Mesenchymal stem cell (in vitro differentiated cells and primary cell): ENCODE measurements at regions not wholly inside any gene's neighbourhood (a gene's known extent, or its start where the extent isn't known, plus 50 kb on each side); places are given as distances from the start of the nearest gene placed in this dataset.

Source experiments
- DNase-seq: peaks from one replicate; pipeline ENCODE4 v3.0.0-alpha.2; 2013
- H2AFZ ChIP-seq: one replicate; pipeline ENCODE4 v1.6.1; 2013; ENCODE audit warnings: low read depth, mild to moderate bottlenecking, control low read depth, inconsistent platforms, low read length, moderate library complexity
- H2AK5ac ChIP-seq: 2 replicates; pipeline ENCODE4 v1.6.1; 2013; ENCODE audit warnings: low read length, moderate library complexity, mild to moderate bottlenecking, inconsistent platforms; ENCODE audit not compliant: severe bottlenecking
- H2BK120ac ChIP-seq: one replicate; pipeline ENCODE4 v1.6.1; 2013; ENCODE audit warnings: low read depth, mild to moderate bottlenecking, inconsistent platforms, low read length, moderate library complexity
- H2BK12ac ChIP-seq, 2 experiments: one replicate each; pipeline ENCODE4 v1.6.1; 2013; ENCODE audit warnings: inconsistent platforms in 2 of 2, low read length in 2 of 2, mild to moderate bottlenecking in 2 of 2, moderate library complexity in 2 of 2, control low read depth in 1 of 2
- H2BK15ac ChIP-seq: one replicate; pipeline ENCODE4 v1.6.1; 2013; ENCODE audit warnings: mild to moderate bottlenecking, low read depth, inconsistent platforms; ENCODE audit not compliant: poor library complexity, severe bottlenecking
- H2BK5ac ChIP-seq: 2 replicates; pipeline ENCODE4 v1.6.1; 2013; ENCODE audit warnings: low read depth, mild to moderate bottlenecking, low read length, control low read depth, inconsistent platforms; ENCODE audit not compliant: poor library complexity, severe bottlenecking
- H3K14ac ChIP-seq, 2 experiments: one replicate each; pipeline ENCODE4 v1.6.1; 2013; ENCODE audit warnings: inconsistent platforms in 2 of 2, low read length in 2 of 2, control low read depth in 1 of 2, mild to moderate bottlenecking in 1 of 2, moderate library complexity in 1 of 2
- H3K18ac ChIP-seq, 2 experiments: one replicate each; pipeline ENCODE4 v1.6.1; 2013; ENCODE audit warnings: inconsistent platforms in 2 of 2, low read length in 2 of 2, control low read depth in 1 of 2, low read depth in 1 of 2, mild to moderate bottlenecking in 1 of 2
- H3K23ac ChIP-seq, 2 experiments: one replicate each; pipeline ENCODE4 v1.6.1; 2013; ENCODE audit warnings: inconsistent platforms in 2 of 2, low read length in 2 of 2, mild to moderate bottlenecking in 2 of 2, moderate library complexity in 2 of 2, control low read depth in 1 of 2
- H3K27ac ChIP-seq: 2 replicates; pipeline ENCODE4 v1.5.1; 2013; ENCODE audit warnings: mild to moderate bottlenecking, moderate library complexity, low read length, control low read depth, inconsistent platforms; ENCODE audit not compliant: poor library complexity, severe bottlenecking
- H3K27me3 ChIP-seq, 2 experiments: 2 replicates each; pipeline versions ENCODE4 v1.6.1 to v1.7.0; 2013; ENCODE audit warnings: low read length in 2 of 2, mild to moderate bottlenecking in 2 of 2, moderate library complexity in 2 of 2, control low read depth in 1 of 2, inconsistent platforms in 1 of 2; ENCODE audit not compliant: control insufficient read depth in 1 of 2, insufficient read depth in 1 of 2
- H3K36me3 ChIP-seq, 2 experiments: 2 replicates each; pipeline versions ENCODE4 v1.6.1 to v1.7.0; 2013; ENCODE audit warnings: low read length in 2 of 2, control low read depth in 1 of 2, inconsistent platforms in 1 of 2, low read depth in 1 of 2, mild to moderate bottlenecking in 1 of 2; ENCODE audit not compliant: insufficient read depth in 2 of 2, control insufficient read depth in 1 of 2
- H3K4ac ChIP-seq, 2 experiments: one replicate each; pipeline ENCODE4 v1.6.1; 2013; ENCODE audit warnings: inconsistent platforms in 2 of 2, low read length in 2 of 2, mild to moderate bottlenecking in 2 of 2, moderate library complexity in 2 of 2, control low read depth in 1 of 2, low read depth in 1 of 2
- H3K4me1 ChIP-seq: 2 replicates; pipeline ENCODE4 v1.6.1; 2013; ENCODE audit warnings: low read depth, low read length, control low read depth; ENCODE audit not compliant: control insufficient read depth, insufficient read depth
- H3K4me2 ChIP-seq: 2 replicates; pipeline ENCODE4 v1.6.1; 2013; ENCODE audit warnings: low read length, mild to moderate bottlenecking, inconsistent platforms; ENCODE audit not compliant: poor library complexity, severe bottlenecking
- H3K4me3 ChIP-seq, 2 experiments: 2 replicates each; pipeline versions ENCODE4 v1.5.1 to v1.7.0; 2013; ENCODE audit warnings: low read length in 2 of 2, mild to moderate bottlenecking in 2 of 2, control low read depth in 1 of 2, low read depth in 1 of 2; ENCODE audit not compliant: insufficient read depth in 1 of 2
- H3K79me1 ChIP-seq: replicated peaks from 2 replicates; pipeline ENCODE4 v1.6.1; 2013; ENCODE audit warnings: mild to moderate bottlenecking, control low read depth, low read length, inconsistent platforms; ENCODE audit not compliant: poor library complexity, severe bottlenecking
- H3K9ac ChIP-seq: 2 replicates; pipeline ENCODE4 v1.7.0; 2013; ENCODE audit warnings: mild to moderate bottlenecking, low read length, moderate library complexity
- H3K9me3 ChIP-seq: 2 replicates; pipeline ENCODE4 v1.7.0; 2013; ENCODE audit warnings: mild to moderate bottlenecking, low read length; ENCODE audit not compliant: control insufficient read depth
- H4K8ac ChIP-seq: one replicate; pipeline ENCODE4 v1.6.1; 2013; ENCODE audit warnings: inconsistent platforms, mild to moderate bottlenecking, low read length, moderate library complexity
- H4K91ac ChIP-seq: one replicate; pipeline ENCODE4 v1.6.1; 2013; ENCODE audit warnings: mild to moderate bottlenecking, low read length, inconsistent platforms
- WGBS: methylation state at CpG from one replicate; pipeline ENCODE4 v1.1.7; 2013; ENCODE audit warnings: mixed read lengths; 5-methylcytosine and 5-hydroxymethylcytosine counted together

- DNase-seq, result no peak
- Histone ChIP-seq H2BK12ac (no peak overlapping the region), H3K36me3 (no peaks in the 10 kb centered on the region), H3K4me3 (no peak overlapping the region), H3K4ac (no peak overlapping the region), H2AFZ (no peak overlapping the region), H3K79me1 (no peaks in the 10 kb centered on the region), H2BK120ac (no peak overlapping the region), H2AK5ac (no peak overlapping the region), H4K91ac (no peak overlapping the region), H3K27me3 (no peaks in the 10 kb centered on the region), H3K9me3 (peaks cover 9% of the 10 kb centered on the region), H2BK15ac (no peak overlapping the region), H3K23ac (no peak overlapping the region), H3K18ac (no peak overlapping the region), H2BK5ac (no peak overlapping the region), H3K9ac (no peak overlapping the region), H4K8ac (no peak overlapping the region), H3K27ac (no peak overlapping the region), H3K14ac (no peak overlapping the region), H3K4me1 (no peaks in the 10 kb centered on the region), H3K4me2 (no peak overlapping the region)
- 88% methylated on average over 3 of the region's 3 CpGs for WGBS
These were observed 148.1 kb downstream of the FAM76B start for GRCh38 chr11:95641495-95641894.

- DNase-seq, result no peak
- Histone ChIP-seq H3K27ac (no peak overlapping the region), H3K27me3 (no peaks in the 10 kb centered on the region), H3K4me1 (no peaks in the 10 kb centered on the region), H3K23ac (no peak overlapping the region), H2BK12ac (no peak overlapping the region), H3K4me2 (no peak overlapping the region), H4K8ac (no peak overlapping the region), H3K4ac (no peak overlapping the region), H3K36me3 (no peaks in the 10 kb centered on the region), H2AK5ac (no peak overlapping the region), H3K9me3 (peaks cover 9% of the 10 kb centered on the region), H3K18ac (no peak overlapping the region), H2BK15ac (no peak overlapping the region), H2BK120ac (no peak overlapping the region), H3K79me1 (no peaks in the 10 kb centered on the region), H4K91ac (no peak overlapping the region), H3K14ac (no peak overlapping the region), H2AFZ (no peak overlapping the region), H3K4me3 (no peak overlapping the region), H2BK5ac (no peak overlapping the region), H3K9ac (no peak overlapping the region)
- 100% methylated on average over 1 of the region's 1 CpG for WGBS
These were observed 151.1 kb downstream of the FAM76B start for GRCh38 chr11:95638501-95638900.

- WGBS, result 83% methylated on average over 6 of the region's 7 CpGs
- H3K9me3 ChIP-seq, result no peaks in the 10 kb centered on the region
- no peak overlapping the region for H3K18ac ChIP-seq
These were observed 164.2 kb downstream of the FAM76B start for GRCh38 chr11:95625164-95625900.

GRCh38 chr11:95616256-95616804, 173.3 kb downstream of the FAM76B start:
- no peak overlapping the region for H3K4ac ChIP-seq
- no peak overlapping the region for H2BK120ac ChIP-seq
- H3K18ac ChIP-seq, result no peak overlapping the region
- 83% methylated on average over 1 of the region's 1 CpG for WGBS
- no peak overlapping the region for H3K4me2 ChIP-seq
- no peak overlapping the region for H2BK12ac ChIP-seq
- H3K9ac ChIP-seq, result no peak overlapping the region
- no peak overlapping the region for H4K91ac ChIP-seq
- H2BK5ac ChIP-seq, result no peak overlapping the region
- H2BK15ac ChIP-seq, result no peak overlapping the region
- no peaks in the 10 kb centered on the region for H3K79me1 ChIP-seq
- no peak for DNase-seq
- H3K4me3 ChIP-seq, result no peak overlapping the region
- no peak overlapping the region for H2AK5ac ChIP-seq
- H4K8ac ChIP-seq, result no peak overlapping the region
- H3K4me1 ChIP-seq, result no peaks in the 10 kb centered on the region
- H3K23ac ChIP-seq, result no peak overlapping the region
- no peaks in the 10 kb centered on the region for H3K36me3 ChIP-seq
- H3K27me3 ChIP-seq, result no peaks in the 10 kb centered on the region
- H3K14ac ChIP-seq, result no peak overlapping the region
- H3K27ac ChIP-seq, result no peak overlapping the region
- no peaks in the 10 kb centered on the region for H3K9me3 ChIP-seq
- H2AFZ ChIP-seq, result no peak overlapping the region

More at GRCh38 chr11:95625164-95625900, 164.2 kb downstream of the FAM76B start:
- Histone ChIP-seq H3K27ac (no peak overlapping the region), H2BK120ac (no peak overlapping the region), H3K27me3 (no peaks in the 10 kb centered on the region), H3K4me2 (no peak overlapping the region), H2BK12ac (no peak overlapping the region), H2BK15ac (no peak overlapping the region), H3K79me1 (no peaks in the 10 kb centered on the region), H2AFZ (no peak overlapping the region), H3K4me3 (no peak overlapping the region), H3K4ac (no peak overlapping the region), H3K14ac (no peak overlapping the region), H4K8ac (no peak overlapping the region), H3K4me1 (no peaks in the 10 kb centered on the region), H3K9ac (no peak overlapping the region), H2BK5ac (no peak overlapping the region), H3K23ac (no peak overlapping the region), H2AK5ac (no peak overlapping the region), H3K36me3 (no peaks in the 10 kb centered on the region), H4K91ac (no peak overlapping the region)
- DNase-seq, result no peak
